HG02981 (cell line): ENCODE measurements at regions not wholly inside any gene's neighbourhood (a gene's known extent, or its start where the extent isn't known, plus 50 kb on each side); places are given as distances from the start of the nearest gene placed in this dataset.

Experiments used
- ATAC-seq: cut with Tn5 transposase; IDR thresholded peaks from one replicate; pipeline ENCODE4 v1.9.1; 2021; ENCODE audit warnings: mild to moderate bottlenecking, moderate library complexity; ENCODE audit not compliant: unreplicated experiment

GRCh38 chr4:181687116-181687515, 556.1 kb upstream of the TENM3 start:
- ATAC-seq = no peak

GRCh38 chr4:181688432-181688831, 554.8 kb upstream of the TENM3 start:
- ATAC-seq = no peak

- no peak for ATAC-seq
These were observed 554.3 kb upstream of the TENM3 start for GRCh38 chr4:181688872-181689271.

- no peak for ATAC-seq
These were observed 552.7 kb upstream of the TENM3 start for GRCh38 chr4:181690498-181690897.

GRCh38 chr4:181692965-181693364, 550.2 kb upstream of the TENM3 start:
- ATAC-seq = no peak

- ATAC-seq = no peak
These were observed 549.7 kb upstream of the TENM3 start for GRCh38 chr4:181693517-181693916.

- no peak for ATAC-seq
These were observed 545.0 kb upstream of the TENM3 start for GRCh38 chr4:181698221-181698620.

- ATAC-seq = no peak
These were observed 542.0 kb upstream of the TENM3 start for GRCh38 chr4:181701214-181701613.

- no peak for ATAC-seq
These were observed 541.3 kb upstream of the TENM3 start for GRCh38 chr4:181701894-181702293.

- no peak for ATAC-seq
These were observed 540.2 kb upstream of the TENM3 start for GRCh38 chr4:181702864-181703495.

- no peak for ATAC-seq
These were observed 533.1 kb upstream of the TENM3 start for GRCh38 chr4:181710143-181710542.

GRCh38 chr4:181711387-181711786, 531.8 kb upstream of the TENM3 start:
- ATAC-seq = no peak

GRCh38 chr4:181728305-181728966, 514.8 kb upstream of the TENM3 start:
- ATAC-seq = no peak

- ATAC-seq = no peak
These were observed 511.3 kb upstream of the TENM3 start for GRCh38 chr4:181731900-181732299.

- ATAC-seq = no peak
These were observed 505.5 kb upstream of the TENM3 start for GRCh38 chr4:181737744-181738143.

GRCh38 chr4:181739031-181739430, 504.2 kb upstream of the TENM3 start:
- no peak for ATAC-seq

GRCh38 chr4:181741513-181741912, 501.7 kb upstream of the TENM3 start:
- ATAC-seq = no peak

GRCh38 chr4:181745933-181746625, 497.1 kb upstream of the TENM3 start:
- no peak for ATAC-seq

- ATAC-seq = no peak
These were observed 494.6 kb upstream of the TENM3 start for GRCh38 chr4:181748581-181748980.

GRCh38 chr4:181752516-181752915, 490.7 kb upstream of the TENM3 start:
- ATAC-seq = no peak

GRCh38 chr4:181753207-181753606, 490.0 kb upstream of the TENM3 start:
- no peak for ATAC-seq

GRCh38 chr4:181755846-181756245, 487.4 kb upstream of the TENM3 start:
- no peak for ATAC-seq
